ENCODE measurements at regions not wholly inside any gene's neighbourhood (a gene's known extent, or its start where the extent isn't known, plus 50 kb on each side); places are given as distances from the start of the nearest gene placed in this dataset.

DNA sequence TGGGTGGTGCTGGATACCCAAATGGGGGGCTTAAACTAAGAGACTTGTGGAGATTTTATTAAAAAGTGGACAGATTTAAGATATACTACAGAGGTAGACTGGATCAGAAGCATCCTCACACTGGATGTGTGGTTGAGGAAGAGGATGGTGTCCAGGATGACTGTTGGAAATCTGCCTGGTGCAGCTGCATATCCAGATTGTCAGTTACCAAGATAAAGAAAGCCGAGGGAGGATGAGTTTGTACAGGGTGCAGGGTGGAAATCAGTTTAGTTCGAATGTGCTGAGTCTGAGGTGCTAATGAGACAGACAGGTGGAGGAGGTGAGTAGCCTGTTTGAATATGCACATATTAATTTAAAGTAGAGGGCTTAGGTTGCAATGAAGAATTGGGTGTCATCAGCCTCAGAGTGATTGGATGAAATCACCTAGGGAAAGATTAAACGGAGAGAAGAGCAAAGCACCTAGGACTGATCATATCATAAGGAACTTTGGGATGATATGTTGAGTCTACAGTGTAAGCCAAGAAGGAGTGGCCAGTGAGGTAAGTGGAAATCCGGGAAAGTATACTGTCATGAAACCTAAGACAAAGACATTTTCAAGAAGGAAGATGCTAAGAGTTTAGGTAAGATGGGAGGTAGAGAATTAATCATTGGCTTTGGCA lies 74.1 kb upstream of the GOLGA8B start (continued):
- TF ChIP-seq COPS2 (conservative IDR thresholded peaks at IDR 0.05) = no peak
- TF ChIP-seq ZNF224 (CRISPR knock-in tag; IDR thresholded peaks at IDR 0.05) = no peak
- 0 out of 2 replicates have a peak, but pooled peaks have one; percentile 54 for TF ChIP-seq MECOM (CRISPR knock-in tag; IDR thresholded peaks at IDR 0.05)
- peak; percentile 92 for TF ChIP-seq ARID1B (IDR thresholded peaks at IDR 0.05)
- peak; percentile 48 for TF ChIP-seq TAF9B (IDR thresholded peaks at IDR 0.05; ENCODE audit: partially characterized antibody)
- no peak for TF ChIP-seq NRF1 (conservative IDR thresholded peaks at IDR 0.05 in 1 of 2, IDR thresholded peaks at IDR 0.05 in 1 of 2)
- TF ChIP-seq SUPT5H (IDR thresholded peaks at IDR 0.05) = peak; percentile 38; the same call in 1 of the 2 replicates
- TF ChIP-seq RBBP5 (IDR thresholded peaks at IDR 0.05; ENCODE audit: borderline replicate concordance, insufficient read depth, low read length, poor library complexity, severe bottlenecking) = peak; percentile 25
- peak; percentile 61 for TF ChIP-seq SOX6 (IDR thresholded peaks at IDR 0.05)
- TF ChIP-seq HMBOX1 (IDR thresholded peaks at IDR 0.05) = peak; percentile 95
- TF ChIP-seq ZNF695 (CRISPR knock-in tag; IDR thresholded peaks at IDR 0.05) = no peak
- 0 out of 2 replicates have a peak, but pooled peaks have one; percentile 14 for TF ChIP-seq HLTF (IDR thresholded peaks at IDR 0.05)
- TF ChIP-seq, protein P1, sequence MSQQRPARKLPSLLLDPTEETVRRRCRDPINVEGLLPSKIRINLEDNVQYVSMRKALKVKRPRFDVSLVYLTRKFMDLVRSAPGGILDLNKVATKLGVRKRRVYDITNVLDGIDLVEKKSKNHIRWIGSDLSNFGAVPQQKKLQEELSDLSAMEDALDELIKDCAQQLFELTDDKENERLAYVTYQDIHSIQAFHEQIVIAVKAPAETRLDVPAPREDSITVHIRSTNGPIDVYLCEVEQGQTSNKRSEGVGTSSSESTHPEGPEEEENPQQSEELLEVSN (IDR thresholded peaks at IDR 0.05; ENCODE audit: borderline replicate concordance in 1 of 2, extremely low read depth in 1 of 2, insufficient read depth in 1 of 2, insufficient read length in 1 of 2, low read depth in 1 of 2, low read length in 1 of 2, poor library complexity in 1 of 2, severe bottlenecking in 1 of 2) = no peak
- TF ChIP-seq CREB3L1 (IDR thresholded peaks at IDR 0.05; ENCODE audit: borderline replicate concordance, low read depth) = no peak
- TF ChIP-seq TCF3 (CRISPR knock-in tag; IDR thresholded peaks at IDR 0.05) = peak; percentile 91
- TF ChIP-seq CTBP1 (IDR thresholded peaks at IDR 0.05; ENCODE audit: borderline replicate concordance) = peak; percentile 87
- no peak for TF ChIP-seq ZNF212 (CRISPR knock-in tag; IDR thresholded peaks at IDR 0.05)
- TF ChIP-seq NCOA2 (IDR thresholded peaks at IDR 0.05; ENCODE audit: partially characterized antibody in 2 of 2) = peak in 1 of 2 experiments; percentile 1
- TF ChIP-seq, protein P2, sequence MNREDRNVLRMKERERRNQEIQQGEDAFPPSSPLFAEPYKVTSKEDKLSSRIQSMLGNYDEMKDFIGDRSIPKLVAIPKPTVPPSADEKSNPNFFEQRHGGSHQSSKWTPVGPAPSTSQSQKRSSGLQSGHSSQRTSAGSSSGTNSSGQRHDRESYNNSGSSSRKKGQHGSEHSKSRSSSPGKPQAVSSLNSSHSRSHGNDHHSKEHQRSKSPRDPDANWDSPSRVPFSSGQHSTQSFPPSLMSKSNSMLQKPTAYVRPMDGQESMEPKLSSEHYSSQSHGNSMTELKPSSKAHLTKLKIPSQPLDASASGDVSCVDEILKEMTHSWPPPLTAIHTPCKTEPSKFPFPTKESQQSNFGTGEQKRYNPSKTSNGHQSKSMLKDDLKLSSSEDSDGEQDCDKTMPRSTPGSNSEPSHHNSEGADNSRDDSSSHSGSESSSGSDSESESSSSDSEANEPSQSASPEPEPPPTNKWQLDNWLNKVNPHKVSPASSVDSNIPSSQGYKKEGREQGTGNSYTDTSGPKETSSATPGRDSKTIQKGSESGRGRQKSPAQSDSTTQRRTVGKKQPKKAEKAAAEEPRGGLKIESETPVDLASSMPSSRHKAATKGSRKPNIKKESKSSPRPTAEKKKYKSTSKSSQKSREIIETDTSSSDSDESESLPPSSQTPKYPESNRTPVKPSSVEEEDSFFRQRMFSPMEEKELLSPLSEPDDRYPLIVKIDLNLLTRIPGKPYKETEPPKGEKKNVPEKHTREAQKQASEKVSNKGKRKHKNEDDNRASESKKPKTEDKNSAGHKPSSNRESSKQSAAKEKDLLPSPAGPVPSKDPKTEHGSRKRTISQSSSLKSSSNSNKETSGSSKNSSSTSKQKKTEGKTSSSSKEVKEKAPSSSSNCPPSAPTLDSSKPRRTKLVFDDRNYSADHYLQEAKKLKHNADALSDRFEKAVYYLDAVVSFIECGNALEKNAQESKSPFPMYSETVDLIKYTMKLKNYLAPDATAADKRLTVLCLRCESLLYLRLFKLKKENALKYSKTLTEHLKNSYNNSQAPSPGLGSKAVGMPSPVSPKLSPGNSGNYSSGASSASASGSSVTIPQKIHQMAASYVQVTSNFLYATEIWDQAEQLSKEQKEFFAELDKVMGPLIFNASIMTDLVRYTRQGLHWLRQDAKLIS (CRISPR knock-in tag; IDR thresholded peaks at IDR 0.05) = 0 out of 2 replicates have a peak, but pooled peaks have one; percentile 71
- no peak for TF ChIP-seq CBX1 (IDR thresholded peaks at IDR 0.05; ENCODE audit: low read depth)
- TF ChIP-seq PTTG1 (tag; IDR thresholded peaks at IDR 0.05; ENCODE audit: low read depth) = no peak
